Uterus (tissue), 3 donors: ENCODE measurements at regions not wholly inside any gene's neighbourhood (a gene's known extent, or its start where the extent isn't known, plus 50 kb on each side); places are given as distances from the start of the nearest gene placed in this dataset.
"Not testable (repeated sequence)": the region's sequence is repeated elsewhere in the genome, so short reads cannot be mapped to it uniquely, and the experiment has no call there.

Source experiments
- DNase-seq, 2 donors: peaks; one replicate each; pipeline ENCODE4 v3.0.0-alpha.2; 2019 to 2020
- H3K27ac ChIP-seq, 2 donors: fragments of 200-600 bp; sonication (generic); 1 replicate in 1 of 2; 2 replicates in 1 of 2; pipeline ENCODE4 v1.5.1; 2016 to 2018
- H3K27me3 ChIP-seq, 2 donors: fragments of 200-600 bp; sonication (generic); one replicate each; pipeline ENCODE4 v1.5.1; 2018 to 2019; ENCODE audit warnings: control low read depth in 1 of 2
- H3K36me3 ChIP-seq, 2 donors: fragments of 200-600 bp; sonication (generic); one replicate each; pipeline ENCODE4 v1.5.1; 2019; ENCODE audit warnings: control low read depth in 1 of 2
- H3K4me1 ChIP-seq, 2 donors: fragments of 200-600 bp; sonication (generic); one replicate each; pipeline ENCODE4 v1.5.1; 2018 to 2019; ENCODE audit warnings: control low read depth in 1 of 2
- H3K4me3 ChIP-seq, 2 donors: fragments of 200-600 bp; sonication (generic); 1 replicate in 1 of 2; 2 replicates in 1 of 2; pipeline ENCODE4 v1.5.1; 2018 to 2019; ENCODE audit warnings: mild to moderate bottlenecking in 1 of 2
- H3K9me3 ChIP-seq, 2 donors: fragments of 200-600 bp; sonication (generic); one replicate each; pipeline ENCODE4 v1.5.1; 2019; ENCODE audit warnings: control low read depth in 1 of 2
- CTCF ChIP-seq, 4 experiments: fragments of 200-600 bp in 2 of 4; fragments of 450-650 bp in 2 of 4; sonication (generic) in 2 of 4; IDR thresholded peaks; one replicate each; pipeline ENCODE4 v1.5.1; 2016 to 2019; ENCODE audit warnings: antibody characterized with exemption in 4 of 4, mild to moderate bottlenecking in 2 of 4, moderate library complexity in 1 of 4
- POLR2A ChIP-seq, 2 donors: fragments of 450-650 bp; IDR thresholded peaks; one replicate each; pipeline ENCODE4 v1.6.1; 2016; ENCODE audit warnings: antibody characterized with exemption in 2 of 2, mild to moderate bottlenecking in 1 of 2, moderate library complexity in 1 of 2
- intact Hi-C: fragments of 100-400 bp; cut with DNase I; formaldehyde crosslinking; loops from one replicate; pipeline ENCODE4 v1.15.1; 2023; ENCODE audit warnings: low total_unique reads
- donor health status: DM: yes; HTN: yes; CAD: no.

- H3K4me3 ChIP-seq, result no peak overlapping the region
- H3K4me1 ChIP-seq, result no peaks in the 10 kb centered on the region
- no peaks in the 10 kb centered on the region for H3K27me3 ChIP-seq
- H3K36me3 ChIP-seq, result no peaks in the 10 kb centered on the region
- DNase-seq, result no peak
- TF ChIP-seq CTCF (IDR thresholded peaks at IDR 0.05) (no peak), POLR2A (IDR thresholded peaks at IDR 0.05) (no peak)
- intact Hi-C loops, result no loop called here
- no peaks in the 10 kb centered on the region for H3K9me3 ChIP-seq
- H3K27ac ChIP-seq, result no peak overlapping the region
Observed at GRCh38 chr12:58105225-58106119, 164.1 kb downstream of the ATP23 start.

- DNase-seq, result no peak
- Histone ChIP-seq H3K27me3 (no peaks in the 10 kb centered on the region), H3K27ac (no peak overlapping the region), H3K4me1 (no peaks in the 10 kb centered on the region), H3K4me3 (no peak overlapping the region), H3K9me3 (no peaks in the 10 kb centered on the region), H3K36me3 (no peaks in the 10 kb centered on the region)
- TF ChIP-seq POLR2A (IDR thresholded peaks at IDR 0.05) (no peak), CTCF (IDR thresholded peaks at IDR 0.05) (no peak)
- intact Hi-C loops, result no loop called here
Observed at GRCh38 chr12:58106195-58106594, 164.8 kb downstream of the ATP23 start.

- no peaks in the 10 kb centered on the region for H3K36me3 ChIP-seq
- H3K27me3 ChIP-seq, result no peaks in the 10 kb centered on the region
- no peaks in the 10 kb centered on the region for H3K9me3 ChIP-seq
- no peak for DNase-seq
- H3K27ac ChIP-seq, result no peak overlapping the region
- TF ChIP-seq CTCF (IDR thresholded peaks at IDR 0.05) (no peak), POLR2A (IDR thresholded peaks at IDR 0.05) (no peak)
- H3K4me3 ChIP-seq, result no peak overlapping the region
- H3K4me1 ChIP-seq, result no peaks in the 10 kb centered on the region
- intact Hi-C loops, result no loop called here
Observed at GRCh38 chr12:58117201-58117600, 175.8 kb downstream of the ATP23 start.

- intact Hi-C loops, result no loop called here
- Histone ChIP-seq H3K27me3 (no peaks in the 10 kb centered on the region), H3K27ac (no peak overlapping the region), H3K36me3 (no peaks in the 10 kb centered on the region), H3K9me3 (no peaks in the 10 kb centered on the region), H3K4me1 (no peaks in the 10 kb centered on the region), H3K4me3 (no peak overlapping the region)
- no peak for DNase-seq
- no peak for TF ChIP-seq CTCF (IDR thresholded peaks at IDR 0.05)
- no peak for TF ChIP-seq POLR2A (IDR thresholded peaks at IDR 0.05)
Observed at GRCh38 chr12:58117667-58118066, 176.3 kb downstream of the ATP23 start.

- DNase-seq, intact Hi-C loops, H3K4me3 ChIP-seq: not testable (repeated sequence)
Observed at GRCh38 chr12:58125761-58126160, 184.4 kb downstream of the ATP23 start.

More at GRCh38 chr12:58125761-58126160, 184.4 kb downstream of the ATP23 start:
- not testable (repeated sequence) for H3K36me3 ChIP-seq, H3K9me3 ChIP-seq, H3K27ac ChIP-seq, H3K27me3 ChIP-seq, H3K4me1 ChIP-seq
